ENCODE measurements at regions not wholly inside any gene's neighbourhood (a gene's known extent, or its start where the extent isn't known, plus 50 kb on each side); places are given as distances from the start of the nearest gene placed in this dataset.

- no peak overlapping the region for H2AFZ ChIP-seq (ENCODE audit: control insufficient read depth, low read depth, low read length)
- CTCF ChIA-PET: no interaction called here
- no peak overlapping the region for H3K4me3 ChIP-seq
- no peak for TF ChIP-seq IRF3 (IDR thresholded peaks at IDR 0.05)
- no peak for TF ChIP-seq ZSCAN29 (IDR thresholded peaks at IDR 0.05)
- TF ChIP-seq NR2C2 (IDR thresholded peaks at IDR 0.05; ENCODE audit: borderline replicate concordance, control insufficient read depth, insufficient read length, low read depth): no peak
- H3K9me3 ChIP-seq (replicated peaks; ENCODE audit: control insufficient read depth, insufficient read depth, low read length): no peaks in the 10 kb centered on the region
- BruUV-seq (replicated peaks): no TSS peak
- in situ Hi-C loops (cut with MboI): no loop called here
- no peaks in the 10 kb centered on the region for H3K27me3 ChIP-seq (replicated peaks in 1 of 2; ENCODE audit: control insufficient read depth in 2 of 2, insufficient read depth in 2 of 2, low read length in 1 of 2)
- no peaks in the 10 kb centered on the region for H3K36me3 ChIP-seq (ENCODE audit: control insufficient read depth in 2 of 2, insufficient read depth in 2 of 2, low read length in 1 of 2)
- RAD21 ChIA-PET (ENCODE audit: unreplicated experiment): no interaction called here
- no peak overlapping the region for H3K27ac ChIP-seq (ENCODE audit: control insufficient read depth, insufficient read depth)
- H3K4me1 ChIP-seq (ENCODE audit: control insufficient read depth, insufficient read depth, low read length): no peaks in the 10 kb centered on the region
- no peaks in the 10 kb centered on the region for H3K79me2 ChIP-seq (ENCODE audit: control insufficient read depth, insufficient read depth, low read length)
- H4K20me1 ChIP-seq (ENCODE audit: control insufficient read depth, insufficient read depth): no peaks in the 10 kb centered on the region
- ATAC-seq (no peak), DNase-seq (ENCODE audit: low read depth, low spot score) (no peak), FAIRE-seq (no peak)
- no peak overlapping the region for H3K4me2 ChIP-seq (ENCODE audit: control insufficient read depth, insufficient read depth)
- intact Hi-C loops (cut with micrococcal nuclease; ENCODE audit: unreplicated experiment): no loop called here
- POLR2A ChIA-PET: no interaction called here
- 88% methylated on average over 1 of the region's 1 CpG for WGBS (ENCODE audit: insufficient coverage, insufficient replicate concordance, low lambda C conversion rate, missing lambda C conversion rate)
- no peak overlapping the region for H3K9ac ChIP-seq (ENCODE audit: control insufficient read depth, insufficient read depth, low read length)
- SMC1A ChIA-PET (ENCODE audit: uncharacterized antibody, unreplicated experiment): no interaction called here
Observed at GRCh38 chr11:32196137-32196536, 105.3 kb downstream of the RCN1 start.

- no peaks in the 10 kb centered on the region for H4K20me1 ChIP-seq (ENCODE audit: control insufficient read depth, insufficient read depth)
- no peak for DNase-seq (ENCODE audit: low read depth, low spot score)
- H3K4me3 ChIP-seq: no peak overlapping the region
- no peak overlapping the region for H3K9ac ChIP-seq (ENCODE audit: control insufficient read depth, insufficient read depth, low read length)
- ChIA-PET CTCF (interaction anchor here (1.4 to 1.9 kb wide), 2 partner anchors 10 to 34 kb away, joined by 3 to 4 read pairs; no protein-coding TSS in a partner anchor), POLR2A (no interaction called here), SMC1A (ENCODE audit: uncharacterized antibody, unreplicated experiment) (no interaction called here), RAD21 (ENCODE audit: unreplicated experiment) (no interaction called here)
- H2AFZ ChIP-seq (ENCODE audit: control insufficient read depth, low read depth, low read length): no peak overlapping the region
- no peak overlapping the region for H3K27ac ChIP-seq (ENCODE audit: control insufficient read depth, insufficient read depth)
- no peaks in the 10 kb centered on the region for H3K36me3 ChIP-seq (ENCODE audit: control insufficient read depth in 2 of 2, insufficient read depth in 2 of 2, low read length in 1 of 2)
- H3K4me2 ChIP-seq (ENCODE audit: control insufficient read depth, insufficient read depth): no peak overlapping the region
- no peaks in the 10 kb centered on the region for H3K79me2 ChIP-seq (ENCODE audit: control insufficient read depth, insufficient read depth, low read length)
- TF ChIP-seq REST (IDR thresholded peaks at IDR 0.05; ENCODE audit: low read depth, low read length): peak; percentile 55; the same call in 1 of the 2 replicates
- TF ChIP-seq SRF (IDR thresholded peaks at IDR 0.05; ENCODE audit: low read depth in 2 of 2, low read length in 2 of 2): no peak
- WGBS (ENCODE audit: insufficient coverage, insufficient replicate concordance, low lambda C conversion rate, missing lambda C conversion rate): 24% methylated on average over 2 of the region's 2 CpGs
- no peaks in the 10 kb centered on the region for H3K4me1 ChIP-seq (ENCODE audit: control insufficient read depth, insufficient read depth, low read length)
- FAIRE-seq: no peak
- no peaks in the 10 kb centered on the region for H3K9me3 ChIP-seq (replicated peaks; ENCODE audit: control insufficient read depth, insufficient read depth, low read length)
- H3K27me3 ChIP-seq (replicated peaks in 1 of 2; ENCODE audit: control insufficient read depth in 2 of 2, insufficient read depth in 2 of 2, low read length in 1 of 2): no peaks in the 10 kb centered on the region
- ATAC-seq: no peak
- BruUV-seq (replicated peaks): no TSS peak
- intact Hi-C loops (cut with micrococcal nuclease; ENCODE audit: unreplicated experiment) (no loop called here), in situ Hi-C loops (cut with MboI) (no loop called here)
Observed at GRCh38 chr11:32198053-32198452, 107.2 kb downstream of the RCN1 start.

All from GM12878 (cell line).